IMR-90 (cell line): ENCODE measurements at regions not wholly inside any gene's neighbourhood (a gene's known extent, or its start where the extent isn't known, plus 50 kb on each side); places are given as distances from the start of the nearest gene placed in this dataset.

Experiments
- ATAC-seq: fragments of 200-7000 bp; cut with Tn5 transposase; 2 replicates; pipeline ENCODE4 v1.9.1; 2020; ENCODE audit warnings: low read depth, mild to moderate bottlenecking, moderate library complexity
- BruUV-seq: library from RNA; stranded (reverse); fragments of 400-500 nt; replicated peaks from 2 replicates; lab custom pipeline; 2021; lab: Mats Ljungman, UMichigan
- CTCF ChIA-PET: fragments of 300-600 bp; formaldehyde crosslinking; extraction: SDS; loops from one replicate; lab custom pipeline; 2021; ENCODE audit warnings: antibody characterized with exemption; lab: Yijun Ruan, JAX
- POLR2A ChIA-PET: fragments of 300-600 bp; sonication (Branson Sonifier 250); formaldehyde crosslinking; loops from one replicate; lab custom pipeline; 2022; ENCODE audit warnings: antibody characterized with exemption; ENCODE audit not compliant: unreplicated experiment; lab: Charles Lee
- DNase-seq: peaks from one replicate; pipeline ENCODE4 v3.0.0; 2013
- H2AFZ ChIP-seq: replicated peaks from 2 replicates; pipeline ENCODE3; 2013; ENCODE audit warnings: low read length, mild to moderate bottlenecking; ENCODE audit not compliant: poor library complexity
- H2AK5ac ChIP-seq: 2 replicates; pipeline ENCODE4 v1.6.1; 2013; ENCODE audit warnings: low read depth, low read length, inconsistent platforms
- H2AK9ac ChIP-seq: replicated peaks from 2 replicates; pipeline ENCODE3; 2013; ENCODE audit warnings: mild to moderate bottlenecking, low read depth, low read length, moderate library complexity; ENCODE audit not compliant: poor library complexity
- H2BK120ac ChIP-seq: 2 replicates; pipeline ENCODE4 v1.6.1; 2013; ENCODE audit warnings: low read depth, low read length, inconsistent platforms
- H2BK15ac ChIP-seq: 3 replicates; pipeline ENCODE4 v1.6.1; 2013; ENCODE audit warnings: low read depth, low read length, inconsistent platforms
- H2BK20ac ChIP-seq: 2 replicates; pipeline ENCODE4 v1.6.1; 2013; ENCODE audit warnings: low read depth, mild to moderate bottlenecking, inconsistent platforms, low read length, moderate library complexity
- H2BK5ac ChIP-seq: 2 replicates; pipeline ENCODE4 v1.6.1; 2013; ENCODE audit warnings: mild to moderate bottlenecking, low read depth, low read length, inconsistent platforms; ENCODE audit not compliant: poor library complexity, severe bottlenecking
- H3K14ac ChIP-seq: replicated peaks from 2 replicates; pipeline ENCODE4 v1.6.1; 2013; ENCODE audit warnings: low read depth, low read length, inconsistent platforms
- H3K18ac ChIP-seq: 2 replicates; pipeline ENCODE4 v1.6.1; 2013; ENCODE audit warnings: low read depth, low read length, control low read depth
- H3K23ac ChIP-seq: 2 replicates; pipeline ENCODE4 v1.6.1; 2013; ENCODE audit warnings: low read depth, low read length, inconsistent platforms
- H3K27ac ChIP-seq: 2 replicates; pipeline ENCODE4 v1.5.1; 2013; ENCODE audit warnings: mild to moderate bottlenecking, control low read depth, low read length; ENCODE audit not compliant: insufficient read depth
- H3K27me3 ChIP-seq: 2 replicates; pipeline ENCODE4 v1.6.1; 2013; ENCODE audit warnings: low read length; ENCODE audit not compliant: control insufficient read depth, insufficient read depth
- H3K36me3 ChIP-seq: 2 replicates; pipeline ENCODE4 v1.6.1; 2013; ENCODE audit warnings: low read length, mixed read lengths; ENCODE audit not compliant: control insufficient read depth, insufficient read depth
- H3K4ac ChIP-seq: 2 replicates; pipeline ENCODE4 v1.6.1; 2013; ENCODE audit warnings: low read depth, low read length, inconsistent platforms
- H3K4me1 ChIP-seq: 2 replicates; pipeline ENCODE4 v1.6.1; 2013; ENCODE audit warnings: low read length, mixed read lengths; ENCODE audit not compliant: control insufficient read depth, insufficient read depth
- H3K4me2 ChIP-seq: 2 replicates; pipeline ENCODE4 v1.6.1; 2013; ENCODE audit warnings: low read depth, mild to moderate bottlenecking, control low read depth, low read length, moderate library complexity
- H3K4me3 ChIP-seq: 2 replicates; pipeline ENCODE4 v1.5.1; 2013; ENCODE audit warnings: low read depth, mild to moderate bottlenecking, control low read depth, low read length, moderate library complexity; ENCODE audit not compliant: insufficient read depth
- H3K56ac ChIP-seq: 2 replicates; pipeline ENCODE4 v1.6.1; 2013; ENCODE audit warnings: low read length, inconsistent platforms; ENCODE audit not compliant: insufficient read depth; ENCODE audit errors: extremely low read depth
- H3K79me1 ChIP-seq, 2 experiments: 2 replicates each; pipeline ENCODE4 v1.6.1; 2013; ENCODE audit warnings: low read length in 2 of 2, inconsistent platforms in 1 of 2, low read depth in 1 of 2
- H3K9ac ChIP-seq: 2 replicates; pipeline ENCODE4 v1.6.1; 2013; ENCODE audit warnings: low read depth, low read length, control low read depth
- H3K9me1 ChIP-seq: 2 replicates; pipeline ENCODE4 v1.6.1; 2013; ENCODE audit warnings: low read length, inconsistent platforms; ENCODE audit not compliant: insufficient read depth
- H3K9me3 ChIP-seq: 2 replicates; pipeline ENCODE4 v1.6.1; 2013; ENCODE audit warnings: low read length; ENCODE audit not compliant: control insufficient read depth, insufficient read depth
- H4K20me1 ChIP-seq: 2 replicates; pipeline ENCODE4 v1.6.1; 2013; ENCODE audit warnings: low read length, inconsistent platforms; ENCODE audit not compliant: insufficient read depth
- H4K5ac ChIP-seq: 2 replicates; pipeline ENCODE4 v1.6.1; 2013; ENCODE audit warnings: mild to moderate bottlenecking, low read depth, low read length, control low read depth
- H4K8ac ChIP-seq, 2 experiments: 2 replicates each; pipeline ENCODE4 v1.6.1; 2013; ENCODE audit warnings: low read depth in 2 of 2, low read length in 2 of 2, control low read depth in 1 of 2, inconsistent platforms in 1 of 2
- H4K91ac ChIP-seq: 2 replicates; pipeline ENCODE4 v1.6.1; 2013; ENCODE audit warnings: low read depth, low read length, inconsistent platforms; ENCODE audit not compliant: insufficient read depth
- CHD1 ChIP-seq: IDR thresholded peaks from 2 replicates; pipeline ENCODE4 v1.6.1; 2012; ENCODE audit warnings: low read depth, low read length, improper control_type of control experiment
- FOS ChIP-seq: fragments of 150-350 bp; IDR thresholded peaks from 2 replicates; pipeline ENCODE4 v1.6.1; 2016; ENCODE audit warnings: low read depth, low read length
- MAFK ChIP-seq: IDR thresholded peaks from 2 replicates; pipeline ENCODE4 v1.6.1; 2012; ENCODE audit warnings: low read depth, low read length, improper control_type of control experiment
- MAZ ChIP-seq: IDR thresholded peaks from 2 replicates; pipeline ENCODE4 v1.6.1; 2012; ENCODE audit warnings: low read depth, mild to moderate bottlenecking, low read length, improper control_type of control experiment, moderate library complexity, borderline replicate concordance
- MXI1 ChIP-seq: IDR thresholded peaks from 2 replicates; pipeline ENCODE4 v1.6.1; 2012; ENCODE audit warnings: low read depth, mild to moderate bottlenecking, low read length, moderate library complexity, borderline replicate concordance
- NFE2L2 ChIP-seq: fragments of 150-350 bp; IDR thresholded peaks from 2 replicates; pipeline ENCODE4 v1.6.1; 2016; ENCODE audit warnings: low read depth, mild to moderate bottlenecking, low read length
- POLR2A ChIP-seq: IDR thresholded peaks from 2 replicates; pipeline ENCODE4 v1.6.1; 2012; ENCODE audit warnings: mild to moderate bottlenecking, low read depth, low read length
- RAD21 ChIP-seq: IDR thresholded peaks from 2 replicates; pipeline ENCODE4 v1.6.1; 2012; ENCODE audit warnings: low read length, improper control_type of control experiment
- RCOR1 ChIP-seq: IDR thresholded peaks from 2 replicates; pipeline ENCODE4 v1.6.1; 2012; ENCODE audit warnings: mild to moderate bottlenecking, low read length, improper control_type of control experiment; ENCODE audit not compliant: insufficient replicate concordance
- RFX5 ChIP-seq: IDR thresholded peaks from 2 replicates; pipeline ENCODE4 v1.8.0; 2012; ENCODE audit warnings: low read depth, mild to moderate bottlenecking, low read length, moderate library complexity
- SMC3 ChIP-seq: fragments of 150-350 bp; IDR thresholded peaks from 2 replicates; pipeline ENCODE4 v1.6.1; 2016; ENCODE audit warnings: low read depth, mild to moderate bottlenecking, antibody characterized with exemption, low read length, moderate library complexity
- WGBS, 2 experiments: methylation state at CpG; one replicate each; pipeline versions ENCODE4 v1.1.5 to v1.1.7; 2013; ENCODE audit warnings: missing lambda C conversion rate in 2 of 2; ENCODE audit not compliant: insufficient read length in 1 of 2; ENCODE audit errors: extremely low coverage in 2 of 2; 5-methylcytosine and 5-hydroxymethylcytosine counted together
- dilution Hi-C: fragments of 300-500 bp; cut with HindIII; formaldehyde crosslinking; loops from one replicate; pipeline ENCODE4 v1.14.3; 2018; ENCODE audit warnings: low sequenced_read_pairs; ENCODE audit not compliant: unreplicated experiment
- in situ Hi-C: fragments of 300-500 bp; cut with MboI; formaldehyde crosslinking; loops from 3 replicates; pipeline ENCODE4 v1.14.3; 2019; ENCODE audit warnings: low sequenced_read_pairs, inconsistent platforms, mixed read lengths
- intact Hi-C: fragments of 100-400 bp; cut with micrococcal nuclease; formaldehyde crosslinking; loops from 2 replicates; pipeline ENCODE4 v1.10.0; 2022
- TF ChIP-seq, protein P1 (sequence below): fragments of 150-350 bp; IDR thresholded peaks from 2 replicates; pipeline ENCODE4 v1.6.1; 2017; ENCODE audit warnings: mild to moderate bottlenecking, antibody characterized with exemption, low read length, low read depth
- TF ChIP-seq, protein P2 (sequence below): conservative IDR thresholded peaks from 2 replicates; pipeline ENCODE4 v1.5.1; 2012; ENCODE audit warnings: mild to moderate bottlenecking, low read depth, low read length, improper control_type of control experiment

GRCh38 chr4:114082348-114082747 lies 102.9 kb upstream of the ARSJ start:
- Histone ChIP-seq H2AK5ac (no peak overlapping the region), H3K4ac (no peak overlapping the region), H3K27ac (no peak overlapping the region), H4K5ac (no peak overlapping the region), H3K4me2 (no peak overlapping the region), H2BK15ac (no peak overlapping the region), H2BK20ac (no peak overlapping the region), H3K14ac (no peak overlapping the region), H2BK5ac (no peak overlapping the region), H3K4me3 (no peak overlapping the region), H3K56ac (no peak overlapping the region), H4K91ac (no peak overlapping the region), H3K9ac (no peak overlapping the region), H4K8ac (no peak overlapping the region), H3K36me3 (no peaks in the 10 kb centered on the region), H2AK9ac (no peak overlapping the region), H2AFZ (no peak overlapping the region), H3K9me1 (no peaks in the 10 kb centered on the region), H3K9me3 (no peaks in the 10 kb centered on the region), H3K23ac (no peak overlapping the region), H2BK120ac (no peak overlapping the region), H3K79me1 (no peaks in the 10 kb centered on the region), H3K18ac (no peak overlapping the region), H3K27me3 (no peaks in the 10 kb centered on the region), H4K20me1 (no peaks in the 10 kb centered on the region), H3K4me1 (peaks cover 5% of the 10 kb centered on the region)
- ChIA-PET CTCF (interaction anchor here (1.1 kb wide), 1 partner anchor 100 kb away, joined by 3 read pairs; no protein-coding TSS in a partner anchor), POLR2A (no interaction called here)
- in situ Hi-C loops, result no loop called here
- intact Hi-C loops, result no loop called here
- no peak for TF ChIP-seq MAFK
- TF ChIP-seq RCOR1, result no peak
- TF ChIP-seq NFE2L2, result no peak
- TF ChIP-seq SMC3, result no peak
- no peak for TF ChIP-seq FOS
- no peak for TF ChIP-seq MAZ
- no peak for TF ChIP-seq RFX5
- no peak for TF ChIP-seq RAD21
- TF ChIP-seq CHD1, result no peak
- TF ChIP-seq, protein P1, sequence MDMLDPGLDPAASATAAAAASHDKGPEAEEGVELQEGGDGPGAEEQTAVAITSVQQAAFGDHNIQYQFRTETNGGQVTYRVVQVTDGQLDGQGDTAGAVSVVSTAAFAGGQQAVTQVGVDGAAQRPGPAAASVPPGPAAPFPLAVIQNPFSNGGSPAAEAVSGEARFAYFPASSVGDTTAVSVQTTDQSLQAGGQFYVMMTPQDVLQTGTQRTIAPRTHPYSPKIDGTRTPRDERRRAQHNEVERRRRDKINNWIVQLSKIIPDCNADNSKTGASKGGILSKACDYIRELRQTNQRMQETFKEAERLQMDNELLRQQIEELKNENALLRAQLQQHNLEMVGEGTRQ, result no peak
- TF ChIP-seq MXI1, result no peak
- TF ChIP-seq, protein P2, sequence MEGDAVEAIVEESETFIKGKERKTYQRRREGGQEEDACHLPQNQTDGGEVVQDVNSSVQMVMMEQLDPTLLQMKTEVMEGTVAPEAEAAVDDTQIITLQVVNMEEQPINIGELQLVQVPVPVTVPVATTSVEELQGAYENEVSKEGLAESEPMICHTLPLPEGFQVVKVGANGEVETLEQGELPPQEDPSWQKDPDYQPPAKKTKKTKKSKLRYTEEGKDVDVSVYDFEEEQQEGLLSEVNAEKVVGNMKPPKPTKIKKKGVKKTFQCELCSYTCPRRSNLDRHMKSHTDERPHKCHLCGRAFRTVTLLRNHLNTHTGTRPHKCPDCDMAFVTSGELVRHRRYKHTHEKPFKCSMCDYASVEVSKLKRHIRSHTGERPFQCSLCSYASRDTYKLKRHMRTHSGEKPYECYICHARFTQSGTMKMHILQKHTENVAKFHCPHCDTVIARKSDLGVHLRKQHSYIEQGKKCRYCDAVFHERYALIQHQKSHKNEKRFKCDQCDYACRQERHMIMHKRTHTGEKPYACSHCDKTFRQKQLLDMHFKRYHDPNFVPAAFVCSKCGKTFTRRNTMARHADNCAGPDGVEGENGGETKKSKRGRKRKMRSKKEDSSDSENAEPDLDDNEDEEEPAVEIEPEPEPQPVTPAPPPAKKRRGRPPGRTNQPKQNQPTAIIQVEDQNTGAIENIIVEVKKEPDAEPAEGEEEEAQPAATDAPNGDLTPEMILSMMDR, result no peak
- TF ChIP-seq POLR2A, result no peak
- ATAC-seq (no peak), DNase-seq (no peak)
- 100% methylated on average over 1 of the region's 6 CpGs; no CpG with 5 or more reads in 1 of the 2 experiments for WGBS, 2 experiments
- dilution Hi-C loops, result no loop called here
- BruUV-seq, result no TSS peak
